Prostate gland (tissue), 2 donors: ENCODE measurements at regions not wholly inside any gene's neighbourhood (a gene's known extent, or its start where the extent isn't known, plus 50 kb on each side); places are given as distances from the start of the nearest gene placed in this dataset.

Experiments
- DNase-seq: peaks from one replicate; pipeline ENCODE4 v3.0.0-alpha.2; 2019; ENCODE audit warnings: low spot score
- H3K27ac ChIP-seq, 2 donors: fragments of 200-600 bp; sonication (generic); 2 replicates each; pipeline ENCODE4 v1.5.1; 2017 to 2019
- H3K27me3 ChIP-seq: fragments of 200-600 bp; sonication (generic); replicated peaks from 2 replicates; pipeline ENCODE4 v1.5.1; 2019; ENCODE audit not compliant: insufficient read depth
- H3K36me3 ChIP-seq, 2 donors: fragments of 200-600 bp; sonication (generic); 1 replicate in 1 of 2; 2 replicates in 1 of 2; pipeline versions ENCODE4 v1.5.1 to v1.8.1; 2017 to 2019
- H3K4me1 ChIP-seq: fragments of 200-600 bp; sonication (generic); replicated peaks from 2 replicates; pipeline ENCODE4 v1.5.1; 2019
- H3K4me3 ChIP-seq, 2 donors: fragments of 200-600 bp; sonication (generic); 2 replicates each; pipeline ENCODE4 v1.5.1; 2017 to 2019
- H3K9me3 ChIP-seq: fragments of 200-600 bp; sonication (generic); 2 replicates; pipeline ENCODE4 v1.5.1; 2017
- CTCF ChIP-seq, 4 experiments: fragments of 200-600 bp in 2 of 4; fragments of 450-650 bp in 2 of 4; sonication (generic) in 2 of 4; IDR thresholded peaks; 1 replicate in 3 of 4; 2 replicates in 1 of 4; pipeline ENCODE4 v1.5.1; 2016 to 2019; ENCODE audit warnings: antibody characterized with exemption in 4 of 4, mild to moderate bottlenecking in 2 of 4, moderate library complexity in 2 of 4
- POLR2A ChIP-seq: fragments of 450-650 bp; IDR thresholded peaks from one replicate; pipeline ENCODE4 v1.6.1; 2016; ENCODE audit warnings: antibody characterized with exemption, mild to moderate bottlenecking
- POLR2AphosphoS5 ChIP-seq: sonication (generic); formaldehyde crosslinking; IDR thresholded peaks from one replicate; pipeline ENCODE4 v1.6.1; 2017; ENCODE audit warnings: antibody characterized with exemption
- WGBS: methylation state at CpG from one replicate; pipeline ENCODE4 v1.1.5; 2018; 5-methylcytosine and 5-hydroxymethylcytosine counted together
- intact Hi-C: fragments of 100-400 bp; cut with DNase I; formaldehyde crosslinking; loops from one replicate; pipeline ENCODE4 v1.14.2; 2022

GRCh38 chr20:63119963-63120807 is 95.7 kb downstream of the YTHDF1 start:
- Histone ChIP-seq H3K4me3 (no peak overlapping the region), H3K4me1 (no peaks in the 10 kb centered on the region), H3K27me3 (no peaks in the 10 kb centered on the region), H3K9me3 (no peaks in the 10 kb centered on the region), H3K27ac (no peak overlapping the region), H3K36me3 (no peaks in the 10 kb centered on the region)
- intact Hi-C loops: no loop called here
- no peak for DNase-seq
- WGBS: 69% methylated on average over 21 of the region's 22 CpGs
- TF ChIP-seq POLR2AphosphoS5 (no peak), CTCF (IDR thresholded peaks at IDR 0.05) (no peak), POLR2A (no peak)

- no peak for DNase-seq
- intact Hi-C loops: no loop called here
- no peaks in the 10 kb centered on the region for H3K4me1 ChIP-seq
- H3K36me3 ChIP-seq: no peaks in the 10 kb centered on the region
- no peak overlapping the region for H3K27ac ChIP-seq
- H3K9me3 ChIP-seq: no peaks in the 10 kb centered on the region
- WGBS: 75% methylated on average over 23 of the region's 23 CpGs
- TF ChIP-seq CTCF (IDR thresholded peaks at IDR 0.05): no peak
- TF ChIP-seq POLR2AphosphoS5: no peak
- no peak for TF ChIP-seq POLR2A
- peaks cover 1% of the 10 kb centered on the region for H3K27me3 ChIP-seq
- H3K4me3 ChIP-seq: no peak overlapping the region
Measured at GRCh38 chr20:63119121-63119962, 96.6 kb downstream of the YTHDF1 start.

GRCh38 chr20:63118303-63119120 is 97.4 kb downstream of the YTHDF1 start:
- TF ChIP-seq CTCF (IDR thresholded peaks at IDR 0.05): no peak
- no peaks in the 10 kb centered on the region for H3K9me3 ChIP-seq
- H3K36me3 ChIP-seq: no peaks in the 10 kb centered on the region
- WGBS: 77% methylated on average over 38 of the region's 38 CpGs
- H3K27me3 ChIP-seq: peaks cover 2% of the 10 kb centered on the region
- intact Hi-C loops: no loop called here
- H3K4me3 ChIP-seq: no peak overlapping the region
- H3K27ac ChIP-seq: no peak overlapping the region
- H3K4me1 ChIP-seq: no peaks in the 10 kb centered on the region
- DNase-seq: no peak

GRCh38 chr20:63117661-63118302 is 98.1 kb downstream of the YTHDF1 start:
- H3K27me3 ChIP-seq: peaks cover 2% of the 10 kb centered on the region
- 93% methylated on average over 22 of the region's 25 CpGs for WGBS

More at GRCh38 chr20:63117661-63118302, 98.1 kb downstream of the YTHDF1 start:
- intact Hi-C loops: no loop called here
- Histone ChIP-seq H3K36me3 (no peaks in the 10 kb centered on the region), H3K4me3 (no peak overlapping the region), H3K27ac (no peak overlapping the region), H3K9me3 (no peaks in the 10 kb centered on the region), H3K4me1 (no peaks in the 10 kb centered on the region)
- TF ChIP-seq POLR2A (no peak), CTCF (IDR thresholded peaks at IDR 0.05) (no peak), POLR2AphosphoS5 (no peak)
- DNase-seq: no peak
